Chondrocyte (in vitro differentiated cells): ENCODE measurements at regions not wholly inside any gene's neighbourhood (a gene's known extent, or its start where the extent isn't known, plus 50 kb on each side); places are given as distances from the start of the nearest gene placed in this dataset.

Source experiments
- DNase-seq: peaks from one replicate; pipeline ENCODE4 v3.0.0; 2021; ENCODE audit warnings: mixed read lengths, low spot score
- H3K27ac Mint-ChIP-seq: one replicate; pipeline ENCODE4 v1.8.0; 2021; ENCODE audit warnings: mild to moderate bottlenecking, moderate library complexity, mixed read lengths; ENCODE audit not compliant: unreplicated experiment
- H3K27me3 Mint-ChIP-seq: 2 replicates; pipeline ENCODE4 v1.8.0; 2021; ENCODE audit warnings: low read depth, mixed read lengths
- H3K36me3 Mint-ChIP-seq: 2 replicates; pipeline ENCODE4 v1.8.0; 2021; ENCODE audit warnings: low read depth, mixed read lengths
- H3K4me1 Mint-ChIP-seq: 2 replicates; pipeline ENCODE4 v1.8.0; 2021; ENCODE audit warnings: low read depth, mild to moderate bottlenecking, mixed read lengths
- H3K4me3 Mint-ChIP-seq: one replicate; pipeline ENCODE4 v1.8.0; 2021; ENCODE audit warnings: mild to moderate bottlenecking, moderate library complexity, mixed read lengths; ENCODE audit not compliant: unreplicated experiment
- H3K9me3 Mint-ChIP-seq: 2 replicates; pipeline ENCODE4 v1.8.0; 2021; ENCODE audit warnings: low read depth, mixed read lengths
- CTCF ChIP-seq: fragments of 200-600 bp; sonication (generic); IDR thresholded peaks from 2 replicates; pipeline ENCODE4 v1.5.0; 2021; ENCODE audit warnings: antibody characterized with exemption, mild to moderate bottlenecking, moderate library complexity

GRCh38 chr3:99013777-99014315, 112.4 kb upstream of the DCBLD2 start:
- peaks cover 10% of the 10 kb centered on the region for H3K4me1 Mint-ChIP-seq
- no peak for TF ChIP-seq CTCF
- H3K36me3 Mint-ChIP-seq = no peaks in the 10 kb centered on the region
- no peaks in the 10 kb centered on the region for H3K27me3 Mint-ChIP-seq
- H3K9me3 Mint-ChIP-seq = peaks cover 4% of the 10 kb centered on the region
- no peak overlapping the region for H3K4me3 Mint-ChIP-seq
- no peak for DNase-seq
- no peak overlapping the region for H3K27ac Mint-ChIP-seq

GRCh38 chr3:99013077-99013476, 111.6 kb upstream of the DCBLD2 start:
- peak; percentile 53 for TF ChIP-seq CTCF
- Mint-ChIP-seq H3K4me3 (no peak overlapping the region), H3K4me1 (peaks cover 10% of the 10 kb centered on the region), H3K9me3 (peaks cover 4% of the 10 kb centered on the region), H3K27ac (no peak overlapping the region), H3K36me3 (no peaks in the 10 kb centered on the region), H3K27me3 (no peaks in the 10 kb centered on the region)
- DNase-seq = no peak

GRCh38 chr3:99012051-99012450, 110.6 kb upstream of the DCBLD2 start:
- Mint-ChIP-seq H3K4me1 (peaks cover 10% of the 10 kb centered on the region), H3K4me3 (no peak overlapping the region), H3K9me3 (peaks cover 4% of the 10 kb centered on the region), H3K27ac (peak overlapping the region; percentile 47), H3K27me3 (no peaks in the 10 kb centered on the region), H3K36me3 (no peaks in the 10 kb centered on the region)
- no peak for DNase-seq
- TF ChIP-seq CTCF = no peak

- no peak for TF ChIP-seq CTCF
- no peak overlapping the region for H3K27ac Mint-ChIP-seq
- H3K9me3 Mint-ChIP-seq = no peaks in the 10 kb centered on the region
- no peaks in the 10 kb centered on the region for H3K36me3 Mint-ChIP-seq
- no peak for DNase-seq
- peaks cover 10% of the 10 kb centered on the region for H3K4me1 Mint-ChIP-seq
- H3K4me3 Mint-ChIP-seq = no peak overlapping the region
- H3K27me3 Mint-ChIP-seq = no peaks in the 10 kb centered on the region
Measured at GRCh38 chr3:99009851-99010250, 108.4 kb upstream of the DCBLD2 start.

- H3K27ac Mint-ChIP-seq = no peak overlapping the region
- H3K36me3 Mint-ChIP-seq = no peaks in the 10 kb centered on the region
- H3K4me3 Mint-ChIP-seq = no peak overlapping the region
- peaks cover 2% of the 10 kb centered on the region for H3K9me3 Mint-ChIP-seq
- DNase-seq = no peak
- H3K4me1 Mint-ChIP-seq = peaks cover 5% of the 10 kb centered on the region
- no peaks in the 10 kb centered on the region for H3K27me3 Mint-ChIP-seq
- TF ChIP-seq CTCF = no peak
Measured at GRCh38 chr3:99006686-99007085, 105.2 kb upstream of the DCBLD2 start.
